ENCODE measurements at regions not wholly inside any gene's neighbourhood (a gene's known extent, or its start where the extent isn't known, plus 50 kb on each side); places are given as distances from the start of the nearest gene placed in this dataset.

DNA sequence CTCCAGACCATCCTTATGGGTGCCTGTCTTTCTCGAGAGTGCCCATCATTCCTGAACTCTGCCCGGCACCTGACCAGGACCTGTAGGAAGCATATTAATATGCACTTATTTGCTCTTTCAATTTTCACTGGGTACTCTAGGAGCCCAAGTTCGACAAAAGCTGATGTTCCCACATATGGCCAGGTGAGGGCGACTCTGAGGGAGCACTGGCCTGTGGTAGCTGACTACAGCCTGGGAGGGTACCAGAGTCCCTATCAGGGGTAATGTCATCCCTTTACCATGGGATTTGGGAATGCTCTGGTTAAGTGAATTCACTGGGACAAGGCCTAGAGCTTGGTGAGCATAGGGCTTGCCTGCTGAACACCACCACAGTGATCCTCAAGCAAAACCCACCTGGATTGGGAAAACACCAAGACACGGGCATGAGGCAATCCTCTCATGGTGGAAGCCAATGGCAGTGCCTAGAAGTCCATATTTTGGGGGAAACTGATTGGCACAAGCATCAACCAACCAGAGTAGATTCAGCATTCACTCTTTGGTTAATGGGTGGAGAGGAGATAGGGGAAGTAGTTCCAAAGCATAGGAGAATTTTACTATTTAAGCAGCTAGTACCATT is 112.2 kb downstream of the MTX3 start:
- intact Hi-C loops (cut with DNase I) = no loop called here
- 57 to 70% (median 60%) methylated on average over 5 of the region's 5 CpGs for WGBS, 3 donors
- ATAC-seq = no peak

DNA sequence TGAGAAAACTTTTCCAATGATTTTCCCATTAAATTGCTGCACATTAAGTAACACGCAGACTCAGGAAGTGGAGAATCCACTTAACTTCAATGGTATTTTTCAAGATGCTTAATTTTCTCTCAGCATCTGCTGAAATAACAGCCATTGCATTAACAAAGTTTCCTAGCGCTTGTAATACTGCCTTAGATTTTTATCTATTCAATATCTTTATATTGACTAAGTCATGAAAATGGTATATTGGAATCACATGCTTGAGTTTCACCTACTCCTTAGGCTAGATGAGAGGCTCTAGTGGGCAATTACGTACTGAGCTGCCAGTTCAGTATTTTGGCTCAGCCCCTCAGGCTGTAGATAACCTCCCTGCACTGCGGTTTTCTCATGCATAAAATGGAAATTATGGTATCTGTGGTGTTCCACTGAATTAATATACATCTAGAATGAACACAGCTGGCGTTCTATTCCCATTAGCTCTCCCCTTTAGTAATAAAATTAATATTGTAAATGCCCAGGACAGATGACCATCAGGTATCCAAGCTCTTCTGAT is 112.9 kb downstream of the MTX3 start:
- Histone ChIP-seq H3K9me3 (no peaks in the 10 kb centered on the region), H3K4me1 (no peaks in the 10 kb centered on the region), H3K4me3 (no peak overlapping the region), H3K27ac (no peak overlapping the region), H3K36me3 (ENCODE audit: insufficient read depth in 1 of 2, low read depth in 1 of 2) (no peaks in the 10 kb centered on the region), H3K27me3 (ENCODE audit: insufficient read depth in 3 of 3, low read length in 2 of 3) (no peaks in the 10 kb centered on the region)
- intact Hi-C loops (cut with DNase I) = no loop called here
- 83 to 86% (median 86%) methylated on average over 5 of the region's 5 CpGs for WGBS, 3 donors
- ATAC-seq (no peak), DNase-seq (no peak)
- TF ChIP-seq, protein P1, sequence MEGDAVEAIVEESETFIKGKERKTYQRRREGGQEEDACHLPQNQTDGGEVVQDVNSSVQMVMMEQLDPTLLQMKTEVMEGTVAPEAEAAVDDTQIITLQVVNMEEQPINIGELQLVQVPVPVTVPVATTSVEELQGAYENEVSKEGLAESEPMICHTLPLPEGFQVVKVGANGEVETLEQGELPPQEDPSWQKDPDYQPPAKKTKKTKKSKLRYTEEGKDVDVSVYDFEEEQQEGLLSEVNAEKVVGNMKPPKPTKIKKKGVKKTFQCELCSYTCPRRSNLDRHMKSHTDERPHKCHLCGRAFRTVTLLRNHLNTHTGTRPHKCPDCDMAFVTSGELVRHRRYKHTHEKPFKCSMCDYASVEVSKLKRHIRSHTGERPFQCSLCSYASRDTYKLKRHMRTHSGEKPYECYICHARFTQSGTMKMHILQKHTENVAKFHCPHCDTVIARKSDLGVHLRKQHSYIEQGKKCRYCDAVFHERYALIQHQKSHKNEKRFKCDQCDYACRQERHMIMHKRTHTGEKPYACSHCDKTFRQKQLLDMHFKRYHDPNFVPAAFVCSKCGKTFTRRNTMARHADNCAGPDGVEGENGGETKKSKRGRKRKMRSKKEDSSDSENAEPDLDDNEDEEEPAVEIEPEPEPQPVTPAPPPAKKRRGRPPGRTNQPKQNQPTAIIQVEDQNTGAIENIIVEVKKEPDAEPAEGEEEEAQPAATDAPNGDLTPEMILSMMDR (IDR thresholded peaks at IDR 0.05) = no peak

More for the DNA sequence above, 112.2 kb downstream of the MTX3 start:
- H3K27ac ChIP-seq = no peak overlapping the region
- no peaks in the 10 kb centered on the region for H3K36me3 ChIP-seq (ENCODE audit: insufficient read depth in 1 of 2, low read depth in 1 of 2)
- TF ChIP-seq, protein P1 (IDR thresholded peaks at IDR 0.05) = peak; percentile 8
- H3K27me3 ChIP-seq (ENCODE audit: insufficient read depth in 3 of 3, low read length in 2 of 3) = no peaks in the 10 kb centered on the region
- no peak overlapping the region for H3K4me3 ChIP-seq
- no peak for DNase-seq
- H3K9me3 ChIP-seq = no peaks in the 10 kb centered on the region
- H3K4me1 ChIP-seq = no peaks in the 10 kb centered on the region

DNA sequence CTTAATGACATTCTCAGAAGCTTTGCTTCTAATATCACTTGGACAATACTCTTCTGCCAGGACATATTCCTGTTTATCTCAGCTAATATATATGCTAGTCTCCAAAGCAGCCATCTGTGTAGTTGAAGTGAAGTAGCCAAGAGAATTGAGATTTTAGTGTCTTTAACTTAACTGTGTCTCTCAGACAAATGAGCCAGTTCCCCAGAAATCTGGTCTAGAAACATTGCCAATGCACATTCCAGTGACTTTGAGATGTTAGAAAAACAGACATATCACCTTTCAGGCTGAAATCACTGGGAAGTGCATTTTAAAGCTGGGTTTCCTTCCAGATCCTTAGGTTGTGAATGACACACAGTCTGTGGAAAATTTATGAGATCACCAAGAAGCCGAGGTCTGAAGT is 114.6 kb downstream of the MTX3 start:
- TF ChIP-seq, protein P1 (IDR thresholded peaks at IDR 0.05) = no peak
- no peaks in the 10 kb centered on the region for H3K9me3 ChIP-seq
- ATAC-seq (no peak), DNase-seq (no peak)
- intact Hi-C loops (cut with DNase I) = no loop called here
- H3K27ac ChIP-seq = no peak overlapping the region
- H3K4me3 ChIP-seq = no peak overlapping the region
- no peaks in the 10 kb centered on the region for H3K36me3 ChIP-seq (ENCODE audit: insufficient read depth in 1 of 2, low read depth in 1 of 2)
- no peaks in the 10 kb centered on the region for H3K4me1 ChIP-seq
- H3K27me3 ChIP-seq (ENCODE audit: insufficient read depth in 3 of 3, low read length in 2 of 3) = no peaks in the 10 kb centered on the region
- 66 to 75% (median 75%) methylated on average over 1 of the region's 1 CpG for WGBS, 3 donors

DNA sequence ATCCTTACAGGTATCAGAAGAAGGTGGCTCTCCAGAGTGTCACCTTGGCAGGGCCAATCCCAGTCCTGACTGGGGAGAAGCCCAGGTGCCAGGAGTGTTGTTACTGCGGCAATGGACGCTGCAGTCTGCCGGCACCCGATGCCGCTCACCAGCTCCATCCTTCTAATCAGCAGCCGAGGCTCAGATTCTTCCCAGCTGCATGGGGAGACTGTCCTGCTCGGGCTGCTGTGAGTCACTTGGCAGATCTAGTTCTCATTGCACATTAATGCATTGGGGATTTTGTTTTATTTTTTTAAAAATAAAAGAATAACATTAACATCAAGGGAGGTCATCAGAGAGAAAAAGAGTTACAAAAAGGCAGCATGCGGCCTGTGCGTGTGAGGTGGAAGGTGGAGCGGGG is 115.8 kb downstream of the MTX3 start:
- Histone ChIP-seq H3K4me3 (no peak overlapping the region), H3K27me3 (ENCODE audit: insufficient read depth in 3 of 3, low read length in 2 of 3) (no peaks in the 10 kb centered on the region), H3K9me3 (no peaks in the 10 kb centered on the region), H3K4me1 (no peaks in the 10 kb centered on the region), H3K36me3 (ENCODE audit: insufficient read depth in 1 of 2, low read depth in 1 of 2) (no peaks in the 10 kb centered on the region), H3K27ac (no peak overlapping the region)
- DNase-seq (peak; percentile 44 to 69), ATAC-seq (peak in 3 of 4 donors; percentile 37 to 67 (median 49))
- 80 to 82% (median 81%) methylated on average over 10 of the region's 10 CpGs for WGBS, 3 donors
- intact Hi-C loops (cut with DNase I) = no loop called here
- TF ChIP-seq, protein P1 (IDR thresholded peaks at IDR 0.05) = no peak

DNA sequence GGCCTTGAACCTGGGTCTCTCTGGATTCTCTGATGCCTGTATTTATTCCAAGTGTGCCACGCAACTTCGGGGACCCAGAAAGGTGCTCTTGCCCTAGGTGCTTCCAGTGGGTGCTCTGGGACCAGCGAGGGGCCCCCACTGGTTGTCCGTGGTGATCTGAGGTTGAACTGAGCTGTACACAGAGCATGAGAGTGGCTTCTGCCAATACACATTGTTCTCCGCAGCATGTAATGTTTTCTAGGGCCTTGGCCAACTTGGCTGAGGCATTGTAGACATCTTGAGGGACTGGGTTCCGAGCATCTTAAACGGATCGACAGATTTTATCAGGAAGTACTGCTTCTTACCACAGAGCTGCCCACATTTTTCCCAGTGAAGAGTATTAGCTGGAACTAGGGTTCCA is 117.9 kb downstream of the MTX3 start:
- DNase-seq (no peak), ATAC-seq (peak; percentile 28 to 59 (median 49))
- TF ChIP-seq, protein P1 (IDR thresholded peaks at IDR 0.05) = no peak
- no peak overlapping the region for H3K27ac ChIP-seq
- H3K36me3 ChIP-seq (ENCODE audit: insufficient read depth in 1 of 2, low read depth in 1 of 2) = no peaks in the 10 kb centered on the region
- 69 to 76% (median 73%) methylated on average over 8 of the region's 8 CpGs for WGBS, 3 donors
- no peaks in the 10 kb centered on the region for H3K4me1 ChIP-seq
- no peaks in the 10 kb centered on the region for H3K9me3 ChIP-seq
- no peak overlapping the region for H3K4me3 ChIP-seq
- no peaks in the 10 kb centered on the region for H3K27me3 ChIP-seq (ENCODE audit: insufficient read depth in 3 of 3, low read length in 2 of 3)
- intact Hi-C loops (cut with DNase I) = no loop called here

Data from psoas muscle (tissue), 7 donors.